Stomach (tissue), 4 donors: ENCODE measurements at regions not wholly inside any gene's neighbourhood (a gene's known extent, or its start where the extent isn't known, plus 50 kb on each side); places are given as distances from the start of the nearest gene placed in this dataset.

Experiments used
- CTCF ChIP-seq, 7 experiments: fragments of 450-650 bp in 4 of 7; fragments of 200-600 bp in 3 of 7; sonication (generic) in 3 of 7; IDR thresholded peaks; one replicate each; pipeline ENCODE4 v1.5.1; 2016 to 2019; ENCODE audit warnings: antibody characterized with exemption in 7 of 7, control low read depth in 2 of 7, mild to moderate bottlenecking in 1 of 7
- EP300 ChIP-seq: sonication (generic); formaldehyde crosslinking; IDR thresholded peaks from one replicate; pipeline ENCODE4 v1.6.1; 2017; ENCODE audit warnings: antibody characterized with exemption
- POLR2A ChIP-seq, 4 donors: fragments of 450-650 bp; IDR thresholded peaks; one replicate each; pipeline ENCODE4 v1.6.1; 2016; ENCODE audit warnings: antibody characterized with exemption in 4 of 4, control low read depth in 2 of 4, mild to moderate bottlenecking in 1 of 4, moderate library complexity in 1 of 4
- POLR2AphosphoS5 ChIP-seq, 3 donors: sonication (generic); formaldehyde crosslinking; IDR thresholded peaks; one replicate each; pipeline ENCODE4 v1.6.1; 2016; ENCODE audit warnings: antibody characterized with exemption in 3 of 3

GRCh38 chr4:38386654-38387188 lies 277.3 kb upstream of the KLF3 start:
- TF ChIP-seq CTCF (IDR thresholded peaks at IDR 0.05) (no peak), POLR2AphosphoS5 (IDR thresholded peaks at IDR 0.05) (no peak), POLR2A (IDR thresholded peaks at IDR 0.05) (no peak), EP300 (no peak)
